AG20443 (cell line): ENCODE measurements at regions not wholly inside any gene's neighbourhood (a gene's known extent, or its start where the extent isn't known, plus 50 kb on each side); places are given as distances from the start of the nearest gene placed in this dataset.
"Not testable (repeated sequence)": the region's sequence is repeated elsewhere in the genome, so short reads cannot be mapped to it uniquely, and the experiment has no call there.

Experiments used
- DNase-seq: peaks from one replicate; pipeline ENCODE4 v3.0.0; 2012; ENCODE audit warnings: low spot score, mixed read lengths

GRCh38 chr4:130632731-130633604, 1537.0 kb downstream of the C4orf33 start:
- DNase-seq: no peak

- no peak for DNase-seq
Observed at GRCh38 chr4:130636486-130636885, 1540.5 kb downstream of the C4orf33 start.

- no peak for DNase-seq
Observed at GRCh38 chr4:130640592-130640991, 1544.6 kb downstream of the C4orf33 start.

GRCh38 chr4:130646886-130647285, 1550.9 kb downstream of the C4orf33 start:
- DNase-seq: no peak

- no peak for DNase-seq
Observed at GRCh38 chr4:130648570-130648969, 1552.6 kb downstream of the C4orf33 start.

- no peak for DNase-seq
Observed at GRCh38 chr4:130653842-130654241, 1557.9 kb downstream of the C4orf33 start.

GRCh38 chr4:130659320-130659719, 1563.4 kb downstream of the C4orf33 start:
- no peak for DNase-seq

- no peak for DNase-seq
Observed at GRCh38 chr4:130668859-130669258, 1572.9 kb downstream of the C4orf33 start.

GRCh38 chr4:130675266-130675665, 1579.3 kb downstream of the C4orf33 start:
- no peak for DNase-seq

GRCh38 chr4:130689181-130689580, 1593.2 kb downstream of the C4orf33 start:
- DNase-seq: no peak

- no peak for DNase-seq
Observed at GRCh38 chr4:130698251-130698650, 1602.3 kb downstream of the C4orf33 start.

GRCh38 chr4:130699004-130699403, 1603.1 kb downstream of the C4orf33 start:
- DNase-seq: no peak

GRCh38 chr4:130703211-130703935, 1607.4 kb downstream of the C4orf33 start:
- DNase-seq: no peak

- DNase-seq: no peak
Observed at GRCh38 chr4:130705023-130705422, 1609.1 kb downstream of the C4orf33 start.

GRCh38 chr4:130712038-130712437, 1616.1 kb downstream of the C4orf33 start:
- DNase-seq: no peak

- no peak for DNase-seq
Observed at GRCh38 chr4:130714006-130714405, 1618.1 kb downstream of the C4orf33 start.

- DNase-seq: no peak
Observed at GRCh38 chr4:130722361-130722760, 1626.4 kb downstream of the C4orf33 start.

- DNase-seq: no peak
Observed at GRCh38 chr4:130736436-130737185, 1640.7 kb downstream of the C4orf33 start.

GRCh38 chr4:130738233-130738632, 1642.3 kb downstream of the C4orf33 start:
- DNase-seq: no peak

- DNase-seq: no peak
Observed at GRCh38 chr4:130747842-130748241, 1651.9 kb downstream of the C4orf33 start.

- DNase-seq: no peak
Observed at GRCh38 chr4:130753926-130754325, 1658.0 kb downstream of the C4orf33 start.

- DNase-seq: no peak
Observed at GRCh38 chr4:130760246-130760645, 1664.3 kb downstream of the C4orf33 start.

- DNase-seq: not testable (repeated sequence)
Observed at GRCh38 chr4:130767384-130767783, 1671.4 kb downstream of the C4orf33 start.
